Mammary epithelial cell (primary cell): ENCODE measurements at regions not wholly inside any gene's neighbourhood (a gene's known extent, or its start where the extent isn't known, plus 50 kb on each side); places are given as distances from the start of the nearest gene placed in this dataset.

ENCODE experiments used
- CTCF ChIP-seq, 2 donors: IDR thresholded peaks in 1 of 2; conservative IDR thresholded peaks in 1 of 2; 2 replicates each; pipeline ENCODE4 v1.5.1; 2011 to 2012; ENCODE audit warnings: inconsistent platforms in 2 of 2, low read length in 2 of 2, mild to moderate bottlenecking in 2 of 2, control low read depth in 1 of 2, low read depth in 1 of 2; ENCODE audit not compliant: insufficient read depth in 1 of 2; ENCODE audit errors: extremely low read depth in 1 of 2
- EZH2 ChIP-seq: IDR thresholded peaks from 2 replicates; pipeline ENCODE4 v1.6.1; 2012; ENCODE audit warnings: low read length, inconsistent platforms, borderline replicate concordance

- no peak for TF ChIP-seq CTCF (conservative IDR thresholded peaks at IDR 0.05 in 1 of 2, IDR thresholded peaks at IDR 0.05 in 1 of 2; ENCODE audit: extremely low read depth in 1 of 2, insufficient read depth in 1 of 2, low read depth in 1 of 2, low read length in 2 of 2)
- TF ChIP-seq EZH2 = no peak
These were observed 1183.1 kb downstream of the ZPLD1 start for GRCh38 chr3:103617961-103618360.
